ENCODE measurements at regions not wholly inside any gene's neighbourhood (a gene's known extent, or its start where the extent isn't known, plus 50 kb on each side); places are given as distances from the start of the nearest gene placed in this dataset.

GRCh38 chr10:44183667-44184632 is 200.9 kb downstream of the CXCL12 start:
- Mint-ChIP-seq H3K9me3 (peaks cover 0 to 8% (median 0%) of the 10 kb centered on the region in 7 donors), H3K27me3 (no peaks in the 10 kb centered on the region)
- no peak for ATAC-seq (ENCODE audit: low read depth in 2 of 2)

GRCh38 chr10:44182909-44183308 is 202.0 kb downstream of the CXCL12 start:
- Mint-ChIP-seq H3K27ac (no peak overlapping the region), H3K27me3 (no peaks in the 10 kb centered on the region), H3K36me3 (no peaks in the 10 kb centered on the region), H3K4me3 (no peak overlapping the region), H3K9me3 (peaks cover 0 to 8% (median 0%) of the 10 kb centered on the region in 7 donors), H3K4me1 (no peaks in the 10 kb centered on the region)
- no peak for DNase-seq
- no peaks in the 10 kb centered on the region for H3K36me3 ChIP-seq (ENCODE audit: control insufficient read depth, insufficient read depth, low read length)
- H3K4me1 ChIP-seq (ENCODE audit: control insufficient read depth, insufficient read depth, low read length, poor library complexity, severe bottlenecking) = no peaks in the 10 kb centered on the region
- H3K9me3 ChIP-seq (ENCODE audit: control insufficient read depth in 2 of 2, low read length in 2 of 2) = no peaks in the 10 kb centered on the region
- H3K27ac ChIP-seq (ENCODE audit: insufficient read depth, low read length, poor library complexity, severe bottlenecking) = no peak overlapping the region
- no peak for ATAC-seq (ENCODE audit: low read depth in 2 of 2)
- no peak overlapping the region for H3K4me3 ChIP-seq (ENCODE audit: low read depth, low read length)
- no peaks in the 10 kb centered on the region for H3K27me3 ChIP-seq (ENCODE audit: control insufficient read depth, insufficient read depth, low read length)

More at GRCh38 chr10:44183667-44184632, 200.9 kb downstream of the CXCL12 start:
- Histone ChIP-seq H3K36me3 (ENCODE audit: control insufficient read depth, insufficient read depth, low read length) (no peaks in the 10 kb centered on the region), H3K4me1 (ENCODE audit: control insufficient read depth, insufficient read depth, low read length, poor library complexity, severe bottlenecking) (no peaks in the 10 kb centered on the region), H3K27ac (ENCODE audit: insufficient read depth, low read length, poor library complexity, severe bottlenecking) (no peak overlapping the region), H3K9me3 (ENCODE audit: control insufficient read depth in 2 of 2, low read length in 2 of 2) (no peaks in the 10 kb centered on the region), H3K4me3 (ENCODE audit: low read depth, low read length) (no peak overlapping the region), H3K27me3 (ENCODE audit: control insufficient read depth, insufficient read depth, low read length) (no peaks in the 10 kb centered on the region)
- no peak for DNase-seq
- no peak overlapping the region for H3K4me3 Mint-ChIP-seq
- H3K4me1 Mint-ChIP-seq = no peaks in the 10 kb centered on the region
- H3K27ac Mint-ChIP-seq = no peak overlapping the region
- H3K36me3 Mint-ChIP-seq = no peaks in the 10 kb centered on the region

- Histone ChIP-seq H3K4me1 (ENCODE audit: control insufficient read depth, insufficient read depth, low read length, poor library complexity, severe bottlenecking) (no peaks in the 10 kb centered on the region), H3K4me3 (ENCODE audit: low read depth, low read length) (no peak overlapping the region), H3K9me3 (ENCODE audit: control insufficient read depth in 2 of 2, low read length in 2 of 2) (no peaks in the 10 kb centered on the region), H3K27ac (ENCODE audit: insufficient read depth, low read length, poor library complexity, severe bottlenecking) (no peak overlapping the region), H3K36me3 (ENCODE audit: control insufficient read depth, insufficient read depth, low read length) (no peaks in the 10 kb centered on the region), H3K27me3 (ENCODE audit: control insufficient read depth, insufficient read depth, low read length) (no peaks in the 10 kb centered on the region)
- no peak for ATAC-seq (ENCODE audit: low read depth in 2 of 2)
- peaks cover 0 to 4% (median 0%) of the 10 kb centered on the region in 7 donors for H3K9me3 Mint-ChIP-seq
- H3K27me3 Mint-ChIP-seq = no peaks in the 10 kb centered on the region
- H3K4me3 Mint-ChIP-seq = no peak overlapping the region
- DNase-seq = no peak
- no peak overlapping the region for H3K27ac Mint-ChIP-seq
- no peaks in the 10 kb centered on the region for H3K4me1 Mint-ChIP-seq
- no peaks in the 10 kb centered on the region for H3K36me3 Mint-ChIP-seq
These were observed 204.4 kb downstream of the CXCL12 start for GRCh38 chr10:44180321-44181168.

GRCh38 chr10:44178856-44179255 is 206.0 kb downstream of the CXCL12 start:
- H3K4me1 Mint-ChIP-seq = no peaks in the 10 kb centered on the region
- H3K9me3 Mint-ChIP-seq = peaks cover 0 to 2% (median 0%) of the 10 kb centered on the region in 7 donors

GRCh38 chr10:44178281-44178680 is 206.6 kb downstream of the CXCL12 start:
- H3K9me3 Mint-ChIP-seq = peaks cover 0 to 2% (median 0%) of the 10 kb centered on the region in 7 donors
- H3K27ac Mint-ChIP-seq = no peak overlapping the region

More at GRCh38 chr10:44178856-44179255, 206.0 kb downstream of the CXCL12 start:
- no peak overlapping the region for H3K4me3 ChIP-seq (ENCODE audit: low read depth, low read length)
- H3K9me3 ChIP-seq (ENCODE audit: control insufficient read depth in 2 of 2, low read length in 2 of 2) = no peaks in the 10 kb centered on the region
- no peaks in the 10 kb centered on the region for H3K4me1 ChIP-seq (ENCODE audit: control insufficient read depth, insufficient read depth, low read length, poor library complexity, severe bottlenecking)
- DNase-seq (no peak), ATAC-seq (ENCODE audit: low read depth in 2 of 2) (no peak)
- H3K27ac Mint-ChIP-seq = no peak overlapping the region
- H3K27me3 ChIP-seq (ENCODE audit: control insufficient read depth, insufficient read depth, low read length) = no peaks in the 10 kb centered on the region
- no peak overlapping the region for H3K4me3 Mint-ChIP-seq
- H3K27ac ChIP-seq (ENCODE audit: insufficient read depth, low read length, poor library complexity, severe bottlenecking) = no peak overlapping the region
- H3K27me3 Mint-ChIP-seq = no peaks in the 10 kb centered on the region
- no peaks in the 10 kb centered on the region for H3K36me3 ChIP-seq (ENCODE audit: control insufficient read depth, insufficient read depth, low read length)
- H3K36me3 Mint-ChIP-seq = no peaks in the 10 kb centered on the region

GRCh38 chr10:44177610-44178009 is 207.3 kb downstream of the CXCL12 start:
- no peaks in the 10 kb centered on the region for H3K27me3 Mint-ChIP-seq
- H3K36me3 ChIP-seq (ENCODE audit: control insufficient read depth, insufficient read depth, low read length) = no peaks in the 10 kb centered on the region
- H3K27ac ChIP-seq (ENCODE audit: insufficient read depth, low read length, poor library complexity, severe bottlenecking) = no peak overlapping the region
- DNase-seq (no peak), ATAC-seq (ENCODE audit: low read depth in 2 of 2) (no peak)
- H3K4me3 ChIP-seq (ENCODE audit: low read depth, low read length) = no peak overlapping the region
- H3K4me3 Mint-ChIP-seq = peak overlapping the region in 1 of 4 donors; percentile 59
- no peaks in the 10 kb centered on the region for H3K27me3 ChIP-seq (ENCODE audit: control insufficient read depth, insufficient read depth, low read length)
- H3K4me1 Mint-ChIP-seq = no peaks in the 10 kb centered on the region
- peaks cover 0 to 2% (median 0%) of the 10 kb centered on the region in 7 donors for H3K9me3 Mint-ChIP-seq
- H3K4me1 ChIP-seq (ENCODE audit: control insufficient read depth, insufficient read depth, low read length, poor library complexity, severe bottlenecking) = no peaks in the 10 kb centered on the region
- H3K36me3 Mint-ChIP-seq = no peaks in the 10 kb centered on the region
- no peak overlapping the region for H3K27ac Mint-ChIP-seq
- H3K9me3 ChIP-seq (ENCODE audit: control insufficient read depth in 2 of 2, low read length in 2 of 2) = no peaks in the 10 kb centered on the region

More at GRCh38 chr10:44178281-44178680, 206.6 kb downstream of the CXCL12 start:
- no peaks in the 10 kb centered on the region for H3K36me3 Mint-ChIP-seq
- H3K4me3 Mint-ChIP-seq = no peak overlapping the region
- DNase-seq (no peak), ATAC-seq (ENCODE audit: low read depth in 2 of 2) (no peak)
- H3K4me1 Mint-ChIP-seq = no peaks in the 10 kb centered on the region
- Histone ChIP-seq H3K9me3 (ENCODE audit: control insufficient read depth in 2 of 2, low read length in 2 of 2) (no peaks in the 10 kb centered on the region), H3K36me3 (ENCODE audit: control insufficient read depth, insufficient read depth, low read length) (no peaks in the 10 kb centered on the region), H3K27ac (ENCODE audit: insufficient read depth, low read length, poor library complexity, severe bottlenecking) (no peak overlapping the region), H3K4me1 (ENCODE audit: control insufficient read depth, insufficient read depth, low read length, poor library complexity, severe bottlenecking) (no peaks in the 10 kb centered on the region), H3K27me3 (ENCODE audit: control insufficient read depth, insufficient read depth, low read length) (no peaks in the 10 kb centered on the region), H3K4me3 (ENCODE audit: low read depth, low read length) (no peak overlapping the region)
- H3K27me3 Mint-ChIP-seq = no peaks in the 10 kb centered on the region

- H3K4me3 Mint-ChIP-seq = no peak overlapping the region
- no peaks in the 10 kb centered on the region for H3K9me3 ChIP-seq (ENCODE audit: control insufficient read depth in 2 of 2, low read length in 2 of 2)
- H3K27me3 Mint-ChIP-seq = no peaks in the 10 kb centered on the region
- H3K27me3 ChIP-seq (ENCODE audit: control insufficient read depth, insufficient read depth, low read length) = no peaks in the 10 kb centered on the region
- H3K27ac ChIP-seq (ENCODE audit: insufficient read depth, low read length, poor library complexity, severe bottlenecking) = no peak overlapping the region
- no peaks in the 10 kb centered on the region for H3K4me1 ChIP-seq (ENCODE audit: control insufficient read depth, insufficient read depth, low read length, poor library complexity, severe bottlenecking)
- no peaks in the 10 kb centered on the region for H3K36me3 ChIP-seq (ENCODE audit: control insufficient read depth, insufficient read depth, low read length)
- no peaks in the 10 kb centered on the region for H3K4me1 Mint-ChIP-seq
- H3K9me3 Mint-ChIP-seq = peaks cover 0 to 6% (median 0%) of the 10 kb centered on the region in 7 donors
- H3K27ac Mint-ChIP-seq = no peak overlapping the region
- no peak for DNase-seq
- no peak overlapping the region for H3K4me3 ChIP-seq (ENCODE audit: low read depth, low read length)
- no peak for ATAC-seq (ENCODE audit: low read depth in 2 of 2)
- H3K36me3 Mint-ChIP-seq = no peaks in the 10 kb centered on the region
These were observed 208.6 kb downstream of the CXCL12 start for GRCh38 chr10:44176311-44176710.
